ENCODE measurements at regions not wholly inside any gene's neighbourhood (a gene's known extent, or its start where the extent isn't known, plus 50 kb on each side); places are given as distances from the start of the nearest gene placed in this dataset.

DNA sequence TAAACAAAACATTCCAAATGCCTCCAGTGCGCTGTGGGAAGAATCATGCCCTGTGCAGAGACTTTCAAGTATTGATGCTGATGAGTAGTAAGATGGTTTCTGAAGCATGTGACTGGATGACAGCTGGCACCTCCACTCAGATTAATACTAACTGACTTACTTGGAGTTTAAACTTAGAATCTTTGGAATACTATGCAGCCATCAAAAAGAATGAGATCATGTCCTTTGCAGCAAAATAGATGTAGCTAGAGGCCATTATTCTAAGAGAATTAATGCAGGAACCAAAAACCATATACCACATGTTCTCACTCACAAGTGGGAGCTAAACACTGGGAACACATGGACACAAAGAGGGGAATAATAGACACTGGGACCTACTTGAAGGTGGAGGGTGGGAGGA, 73.8 kb upstream of the CHCHD3 start:
- TF ChIP-seq, protein P1, sequence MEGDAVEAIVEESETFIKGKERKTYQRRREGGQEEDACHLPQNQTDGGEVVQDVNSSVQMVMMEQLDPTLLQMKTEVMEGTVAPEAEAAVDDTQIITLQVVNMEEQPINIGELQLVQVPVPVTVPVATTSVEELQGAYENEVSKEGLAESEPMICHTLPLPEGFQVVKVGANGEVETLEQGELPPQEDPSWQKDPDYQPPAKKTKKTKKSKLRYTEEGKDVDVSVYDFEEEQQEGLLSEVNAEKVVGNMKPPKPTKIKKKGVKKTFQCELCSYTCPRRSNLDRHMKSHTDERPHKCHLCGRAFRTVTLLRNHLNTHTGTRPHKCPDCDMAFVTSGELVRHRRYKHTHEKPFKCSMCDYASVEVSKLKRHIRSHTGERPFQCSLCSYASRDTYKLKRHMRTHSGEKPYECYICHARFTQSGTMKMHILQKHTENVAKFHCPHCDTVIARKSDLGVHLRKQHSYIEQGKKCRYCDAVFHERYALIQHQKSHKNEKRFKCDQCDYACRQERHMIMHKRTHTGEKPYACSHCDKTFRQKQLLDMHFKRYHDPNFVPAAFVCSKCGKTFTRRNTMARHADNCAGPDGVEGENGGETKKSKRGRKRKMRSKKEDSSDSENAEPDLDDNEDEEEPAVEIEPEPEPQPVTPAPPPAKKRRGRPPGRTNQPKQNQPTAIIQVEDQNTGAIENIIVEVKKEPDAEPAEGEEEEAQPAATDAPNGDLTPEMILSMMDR (IDR thresholded peaks at IDR 0.05): no peak
- TF ChIP-seq ZFX (IDR thresholded peaks at IDR 0.05; ENCODE audit: borderline replicate concordance): no peak
